NCI-H82 treated with DMSO at 0.1 percent for 48 hours (cell line): ENCODE measurements at regions not wholly inside any gene's neighbourhood (a gene's known extent, or its start where the extent isn't known, plus 50 kb on each side); places are given as distances from the start of the nearest gene placed in this dataset.
"Not testable (repeated sequence)": the region's sequence is repeated elsewhere in the genome, so short reads cannot be mapped to it uniquely, and the experiment has no call there.

Experiments
- DNase-seq: peaks from one replicate; lab custom pipeline; 2025; ENCODE audit not compliant: unreplicated experiment; lab: John Stamatoyannopoulos, UW

- DNase-seq = not testable (repeated sequence)
Observed at GRCh38 chr6:66993708-66994107, 1286.7 kb upstream of the EYS start.

GRCh38 chr6:66993272-66993671, 1286.2 kb upstream of the EYS start:
- DNase-seq = no peak

GRCh38 chr6:66992660-66993059, 1285.6 kb upstream of the EYS start:
- no peak for DNase-seq

- DNase-seq = no peak
Observed at GRCh38 chr6:66986940-66987339, 1279.9 kb upstream of the EYS start.

- no peak for DNase-seq
Observed at GRCh38 chr6:66985816-66986215, 1278.8 kb upstream of the EYS start.

- DNase-seq = no peak
Observed at GRCh38 chr6:66970373-66970772, 1263.3 kb upstream of the EYS start.

- DNase-seq = no peak
Observed at GRCh38 chr6:66965227-66965626, 1258.2 kb upstream of the EYS start.

- DNase-seq = no peak
Observed at GRCh38 chr6:66964216-66964615, 1257.2 kb upstream of the EYS start.

- no peak for DNase-seq
Observed at GRCh38 chr6:66962082-66962481, 1255.1 kb upstream of the EYS start.

GRCh38 chr6:66961191-66961590, 1254.2 kb upstream of the EYS start:
- no peak for DNase-seq

- no peak for DNase-seq
Observed at GRCh38 chr6:66949191-66949661, 1242.2 kb upstream of the EYS start.

GRCh38 chr6:66948106-66948505, 1241.1 kb upstream of the EYS start:
- DNase-seq = no peak

GRCh38 chr6:66940003-66940402, 1233.0 kb upstream of the EYS start:
- peak; percentile 4 for DNase-seq

- DNase-seq = no peak
Observed at GRCh38 chr6:66937180-66937579, 1230.2 kb upstream of the EYS start.

- DNase-seq = no peak
Observed at GRCh38 chr6:66935612-66936011, 1228.6 kb upstream of the EYS start.

- DNase-seq = no peak
Observed at GRCh38 chr6:66931787-66932186, 1224.8 kb upstream of the EYS start.

- no peak for DNase-seq
Observed at GRCh38 chr6:66930559-66931290, 1223.7 kb upstream of the EYS start.

- DNase-seq = no peak
Observed at GRCh38 chr6:66926060-66926459, 1219.0 kb upstream of the EYS start.

GRCh38 chr6:66913657-66914056, 1206.6 kb upstream of the EYS start:
- no peak for DNase-seq

GRCh38 chr6:66902457-66902856, 1195.4 kb upstream of the EYS start:
- no peak for DNase-seq

GRCh38 chr6:66900133-66901083, 1193.4 kb upstream of the EYS start:
- no peak for DNase-seq

GRCh38 chr6:66897576-66897975, 1190.5 kb upstream of the EYS start:
- no peak for DNase-seq
